OCI-LY3 (cell line): ENCODE measurements at regions not wholly inside any gene's neighbourhood (a gene's known extent, or its start where the extent isn't known, plus 50 kb on each side); places are given as distances from the start of the nearest gene placed in this dataset.

Experiments
- CTCF ChIP-seq: fragments of 200-600, 300-600 bp; sonication (generic); IDR thresholded peaks from 2 replicates; pipeline ENCODE4 v1.5.1; 2014; ENCODE audit warnings: antibody characterized with exemption, low read length, low read depth
- EZH2phosphoT487 ChIP-seq: fragments of 200-600 bp; shearing (Covaris generic); IDR thresholded peaks from 2 replicates; pipeline ENCODE4 v1.6.1; 2018; ENCODE audit warnings: antibody characterized with exemption, mixed run types, low read depth

GRCh38 chr16:80372341-80372740 lies 168.5 kb upstream of the DYNLRB2 start:
- TF ChIP-seq CTCF (no peak), EZH2phosphoT487 (no peak)
